Neuronal stem cell (in vitro differentiated cells): ENCODE measurements at regions not wholly inside any gene's neighbourhood (a gene's known extent, or its start where the extent isn't known, plus 50 kb on each side); places are given as distances from the start of the nearest gene placed in this dataset.

Experiments used
- DNase-seq: peaks from one replicate; pipeline ENCODE4 v3.0.0-alpha.2; 2013; ENCODE audit warnings: low spot score
- H2AFZ ChIP-seq: one replicate; pipeline ENCODE4 v1.6.1; 2013; ENCODE audit warnings: mild to moderate bottlenecking, low read length, inconsistent platforms
- H2AK5ac ChIP-seq: 2 replicates; pipeline ENCODE4 v1.6.1; 2013; ENCODE audit warnings: low read depth, mild to moderate bottlenecking, inconsistent platforms, low read length, moderate library complexity, mixed read lengths
- H2BK120ac ChIP-seq: 2 replicates; pipeline ENCODE4 v1.6.1; 2013; ENCODE audit warnings: low read depth, mild to moderate bottlenecking, inconsistent platforms, low read length, moderate library complexity, mixed read lengths
- H2BK12ac ChIP-seq: one replicate; pipeline ENCODE4 v1.6.1; 2013; ENCODE audit warnings: low read length, inconsistent platforms
- H2BK15ac ChIP-seq: 2 replicates; pipeline ENCODE4 v1.6.1; 2013; ENCODE audit warnings: mild to moderate bottlenecking, low read length, inconsistent platforms, mixed read lengths
- H2BK5ac ChIP-seq: one replicate; pipeline ENCODE4 v1.6.1; 2013; ENCODE audit warnings: inconsistent platforms, mild to moderate bottlenecking, low read length, moderate library complexity
- H3K14ac ChIP-seq: one replicate; pipeline ENCODE4 v1.6.1; 2013; ENCODE audit warnings: low read length, inconsistent platforms
- H3K18ac ChIP-seq: 2 replicates; pipeline ENCODE4 v1.6.1; 2013; ENCODE audit warnings: low read length, inconsistent platforms
- H3K23ac ChIP-seq: 2 replicates; pipeline ENCODE4 v1.6.1; 2013; ENCODE audit warnings: low read depth, mild to moderate bottlenecking, mixed read lengths, low read length, inconsistent platforms; ENCODE audit not compliant: poor library complexity
- H3K27ac ChIP-seq: replicated peaks from 3 replicates; pipeline ENCODE4 v1.5.1; 2013; ENCODE audit warnings: low read length, inconsistent platforms
- H3K27me3 ChIP-seq, 3 experiments: 2 replicates each; pipeline ENCODE4 v1.6.1; 2013; ENCODE audit warnings: low read length in 3 of 3, mild to moderate bottlenecking in 2 of 3, inconsistent platforms in 1 of 3, low read depth in 1 of 3, mixed read lengths in 1 of 3, moderate library complexity in 1 of 3; ENCODE audit not compliant: control insufficient read depth in 3 of 3, insufficient read depth in 3 of 3
- H3K36me3 ChIP-seq, 2 donors: replicated peaks in 1 of 2; 2 replicates each; pipeline ENCODE4 v1.6.1; 2013; ENCODE audit warnings: low read length in 2 of 2; ENCODE audit not compliant: control insufficient read depth in 2 of 2, insufficient read depth in 2 of 2
- H3K4ac ChIP-seq: 2 replicates; pipeline ENCODE4 v1.6.1; 2013; ENCODE audit warnings: inconsistent platforms, mild to moderate bottlenecking, low read length, moderate library complexity
- H3K4me1 ChIP-seq, 2 donors: 1 replicate in 1 of 2; 2 replicates in 1 of 2; pipeline ENCODE4 v1.6.1; 2013; ENCODE audit warnings: low read length in 2 of 2, low read depth in 1 of 2; ENCODE audit not compliant: control insufficient read depth in 2 of 2, insufficient read depth in 1 of 2
- H3K4me2 ChIP-seq: one replicate; pipeline ENCODE4 v1.6.1; 2013; ENCODE audit warnings: mild to moderate bottlenecking, low read length, inconsistent platforms; ENCODE audit not compliant: insufficient read depth, poor library complexity, severe bottlenecking
- H3K4me3 ChIP-seq, 2 donors: 2 replicates each; pipeline ENCODE4 v1.5.1; 2013; ENCODE audit warnings: low read length in 2 of 2, mild to moderate bottlenecking in 2 of 2, inconsistent platforms in 1 of 2, moderate library complexity in 1 of 2
- H3K79me1 ChIP-seq: one replicate; pipeline ENCODE4 v1.6.1; 2013; ENCODE audit warnings: low read depth, mild to moderate bottlenecking, inconsistent platforms, low read length, moderate library complexity
- H3K9ac ChIP-seq: one replicate; pipeline ENCODE4 v1.6.1; 2013; ENCODE audit warnings: mild to moderate bottlenecking, low read depth, low read length, inconsistent platforms; ENCODE audit not compliant: poor library complexity
- H3K9me3 ChIP-seq, 2 donors: replicated peaks in 1 of 2; 2 replicates each; pipeline versions ENCODE3 to v1.6.1; 2013; ENCODE audit warnings: low read length in 2 of 2, mild to moderate bottlenecking in 2 of 2, inconsistent platforms in 1 of 2, low read depth in 1 of 2, mixed read lengths in 1 of 2, moderate library complexity in 1 of 2; ENCODE audit not compliant: control insufficient read depth in 2 of 2, insufficient read depth in 1 of 2
- H4K8ac ChIP-seq: one replicate; pipeline ENCODE4 v1.6.1; 2013; ENCODE audit warnings: low read depth, mild to moderate bottlenecking, inconsistent platforms, low read length, moderate library complexity
- H4K91ac ChIP-seq: one replicate; pipeline ENCODE4 v1.6.1; 2013; ENCODE audit warnings: low read length, low read depth, mild to moderate bottlenecking, inconsistent platforms; ENCODE audit not compliant: poor library complexity
- WGBS, 2 donors: extraction: QIAGEN DNeasy Blood & Tissue Kit; methylation state at CpG; one replicate each; pipeline ENCODE4 v1.1.7; 2013; ENCODE audit warnings: missing lambda C conversion rate in 2 of 2, mixed read lengths in 1 of 2; ENCODE audit not compliant: insufficient read length in 2 of 2, insufficient replicate concordance in 1 of 2; ENCODE audit errors: extremely low coverage in 2 of 2; 5-methylcytosine and 5-hydroxymethylcytosine counted together

DNA sequence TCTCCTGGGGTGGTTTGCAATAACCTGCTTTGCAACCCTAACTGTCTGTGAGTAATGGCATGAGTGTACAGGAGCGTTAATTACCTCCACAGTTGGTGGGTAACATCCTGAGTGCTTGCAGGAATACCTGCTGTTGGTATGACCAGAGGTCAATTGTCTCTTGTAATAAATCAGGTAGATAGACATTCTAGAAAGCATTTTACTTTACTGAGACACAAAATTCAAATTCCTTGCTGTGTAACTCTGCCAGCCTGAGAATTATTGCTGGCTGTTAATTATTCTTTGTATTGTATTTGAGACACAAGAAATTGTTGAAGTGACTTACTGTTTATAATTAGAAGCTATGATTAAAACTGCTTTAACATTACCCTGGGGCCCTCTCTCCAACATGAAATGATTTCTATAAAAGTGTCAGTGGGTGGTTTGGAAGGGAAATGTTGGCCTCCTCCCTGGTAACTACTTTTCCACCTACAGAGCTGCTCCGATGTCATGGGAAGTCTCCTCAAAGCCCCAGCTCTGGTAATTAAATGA lies 150.8 kb upstream of the ADCY2 start:
- no peak for DNase-seq
- H4K8ac ChIP-seq = no peak overlapping the region
- no peak overlapping the region for H3K14ac ChIP-seq
- H2BK5ac ChIP-seq = no peak overlapping the region
- no peak overlapping the region for H3K27ac ChIP-seq
- H3K4me1 ChIP-seq = peaks cover 20 to 37% of the 10 kb centered on the region in 2 donors
- H3K4ac ChIP-seq = no peak overlapping the region
- H3K27me3 ChIP-seq = peaks cover 0 to 3% (median 0%) of the 10 kb centered on the region in 3 experiments
- no peak overlapping the region for H3K4me3 ChIP-seq
- H4K91ac ChIP-seq = no peak overlapping the region
- no peaks in the 10 kb centered on the region for H3K79me1 ChIP-seq
- peaks cover 2 to 9% of the 10 kb centered on the region in 2 donors for H3K9me3 ChIP-seq
- H2AFZ ChIP-seq = no peak overlapping the region
- no peak overlapping the region for H3K18ac ChIP-seq
- no peak overlapping the region for H2BK120ac ChIP-seq
- H2BK12ac ChIP-seq = no peak overlapping the region
- H3K9ac ChIP-seq = no peak overlapping the region
- H3K36me3 ChIP-seq = no peaks in the 10 kb centered on the region
- WGBS, 2 donors = no CpG with 5 or more reads among the region's 2 CpGs
- H3K23ac ChIP-seq = no peak overlapping the region
- no peak overlapping the region for H2BK15ac ChIP-seq
- H3K4me2 ChIP-seq = no peak overlapping the region
- H2AK5ac ChIP-seq = no peak overlapping the region

GRCh38 chr5:7246287-7246686 lies 149.7 kb upstream of the ADCY2 start:
- Histone ChIP-seq H3K9ac (no peak overlapping the region), H3K27me3 (peaks cover 0 to 3% (median 0%) of the 10 kb centered on the region in 3 experiments), H3K23ac (no peak overlapping the region), H4K8ac (no peak overlapping the region), H3K18ac (no peak overlapping the region), H3K4me2 (no peak overlapping the region), H4K91ac (no peak overlapping the region), H2AK5ac (no peak overlapping the region), H2BK12ac (no peak overlapping the region), H2BK5ac (no peak overlapping the region), H3K9me3 (peaks cover 2 to 9% of the 10 kb centered on the region in 2 donors), H3K4me3 (no peak overlapping the region), H3K4ac (no peak overlapping the region), H2BK120ac (no peak overlapping the region), H3K27ac (peak overlapping the region; percentile 44), H3K79me1 (no peaks in the 10 kb centered on the region), H2AFZ (no peak overlapping the region), H3K36me3 (no peaks in the 10 kb centered on the region), H3K14ac (no peak overlapping the region), H2BK15ac (no peak overlapping the region), H3K4me1 (peaks cover 20 to 37% of the 10 kb centered on the region in 2 donors)
- peak; percentile 51 for DNase-seq
- WGBS, 2 donors = no CpG with 5 or more reads among the region's 1 CpG

DNA sequence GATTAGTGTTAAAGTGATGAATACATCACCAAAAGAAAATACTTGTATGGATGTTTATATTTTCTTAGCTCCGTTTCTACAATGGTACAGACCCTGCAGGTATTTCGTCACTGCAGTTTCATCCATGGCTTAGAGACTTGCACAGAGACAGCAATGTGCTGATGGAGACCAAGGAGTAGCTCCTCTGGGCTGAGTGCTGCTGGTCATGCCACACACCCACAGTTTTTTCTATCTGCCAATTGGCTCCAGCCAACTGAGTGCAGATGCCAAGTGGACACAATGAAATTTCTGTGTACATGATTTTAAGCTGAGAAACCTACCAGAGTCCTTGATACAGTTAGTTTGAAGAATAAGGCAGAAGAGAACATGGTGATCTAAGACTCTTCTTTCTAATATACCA lies 145.9 kb upstream of the ADCY2 start:
- no peak for DNase-seq
- Histone ChIP-seq H2BK5ac (no peak overlapping the region), H3K27ac (no peak overlapping the region), H2BK120ac (no peak overlapping the region), H3K4me3 (no peak overlapping the region), H3K14ac (no peak overlapping the region), H4K91ac (no peak overlapping the region), H2BK15ac (no peak overlapping the region), H2BK12ac (no peak overlapping the region), H3K9ac (no peak overlapping the region), H3K36me3 (no peaks in the 10 kb centered on the region), H3K27me3 (no peaks in the 10 kb centered on the region), H3K4me2 (no peak overlapping the region), H2AK5ac (no peak overlapping the region), H2AFZ (no peak overlapping the region), H3K4me1 (peaks cover 8 to 20% of the 10 kb centered on the region in 2 donors), H4K8ac (no peak overlapping the region), H3K9me3 (peaks cover 2 to 9% of the 10 kb centered on the region in 2 donors), H3K23ac (no peak overlapping the region), H3K79me1 (no peaks in the 10 kb centered on the region), H3K4ac (no peak overlapping the region), H3K18ac (peak overlapping the region; percentile 41)
- WGBS, 2 donors = no CpG with 5 or more reads among the region's 2 CpGs

DNA sequence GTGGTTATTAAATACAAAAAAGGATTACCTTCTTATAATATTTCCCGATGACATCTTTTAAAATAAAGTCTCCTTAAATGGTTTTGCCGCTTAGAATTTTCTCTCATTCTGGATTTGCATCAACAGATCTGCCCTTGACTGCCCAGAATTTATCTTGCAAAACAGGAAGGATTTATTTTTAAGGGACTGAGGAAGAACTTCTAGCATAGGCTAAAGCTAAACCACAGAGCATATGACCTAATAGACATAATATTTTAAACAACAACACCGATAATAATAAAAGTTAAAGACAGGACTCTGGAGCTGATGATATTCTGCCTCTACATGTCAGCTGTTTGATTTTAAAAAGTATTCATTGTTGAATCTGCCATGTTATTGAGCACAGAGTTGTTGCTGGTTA lies 145.3 kb upstream of the ADCY2 start:
- Histone ChIP-seq H2BK15ac (no peak overlapping the region), H2AK5ac (no peak overlapping the region), H2AFZ (no peak overlapping the region), H3K9me3 (peaks cover 2 to 9% of the 10 kb centered on the region in 2 donors), H4K8ac (no peak overlapping the region), H2BK120ac (no peak overlapping the region), H3K36me3 (no peaks in the 10 kb centered on the region), H3K79me1 (no peaks in the 10 kb centered on the region), H3K4me2 (no peak overlapping the region), H3K4me1 (peaks cover 7 to 14% of the 10 kb centered on the region in 2 donors), H3K4ac (no peak overlapping the region), H2BK5ac (no peak overlapping the region), H3K18ac (no peak overlapping the region), H4K91ac (no peak overlapping the region), H2BK12ac (no peak overlapping the region), H3K9ac (no peak overlapping the region), H3K14ac (no peak overlapping the region), H3K27ac (no peak overlapping the region), H3K23ac (no peak overlapping the region), H3K4me3 (no peak overlapping the region), H3K27me3 (no peaks in the 10 kb centered on the region)
- WGBS, 2 donors = no CpG with 5 or more reads among the region's 3 CpGs
- no peak for DNase-seq
